SK-N-SH (cell line): ENCODE measurements at regions not wholly inside any gene's neighbourhood (a gene's known extent, or its start where the extent isn't known, plus 50 kb on each side); places are given as distances from the start of the nearest gene placed in this dataset.

Source experiments
- CTCF ChIA-PET: fragments of 300-600, 350-600 bp; formaldehyde crosslinking; extraction: SDS; loops from one replicate; lab custom pipeline; 2021; lab: Yijun Ruan, JAX
- POLR2A ChIA-PET: fragments of 350-600 bp; sonication (Branson Sonifier 250); formaldehyde crosslinking; extraction: SDS; loops from one replicate; lab custom pipeline; 2020; ENCODE audit warnings: antibody characterized with exemption, inconsistent platforms; lab: Yijun Ruan, JAX
- DNase-seq: peaks from one replicate; pipeline ENCODE4 v3.0.0; 2012
- H2AFZ ChIP-seq: fragments of 200-600 bp; sonication (generic); 2 replicates; pipeline ENCODE4 v1.8.1; 2016; ENCODE audit warnings: antibody characterized with exemption, mild to moderate bottlenecking, low read depth
- H3F3A ChIP-seq: fragments of 200-600 bp; sonication (generic); replicated peaks from 2 replicates; pipeline ENCODE3; 2016; ENCODE audit warnings: antibody characterized with exemption, mild to moderate bottlenecking; ENCODE audit not compliant: insufficient read depth
- H3K27ac ChIP-seq, 2 experiments: fragments of 200-500 bp in 1 of 2; fragments of 200-600 bp in 1 of 2; sonication (Bioruptor generic) in 1 of 2; sonication (generic), shearing (Covaris generic) in 1 of 2; 2 replicates each; pipeline versions ENCODE4 v1.5.1 to v1.6.1; 2014 to 2016; ENCODE audit warnings: low read depth in 2 of 2, inconsistent platforms in 1 of 2, low read length in 1 of 2, mild to moderate bottlenecking in 1 of 2, mixed read lengths in 1 of 2
- H3K27me3 ChIP-seq: fragments of 200-600 bp; sonication (generic), shearing (Covaris generic); 2 replicates; pipeline ENCODE4 v1.6.1; 2016; ENCODE audit warnings: mixed run types; ENCODE audit not compliant: insufficient read depth
- H3K36me3 ChIP-seq, 2 experiments: fragments of 200-500 bp in 1 of 2; fragments of 200-600 bp in 1 of 2; sonication (Bioruptor generic) in 1 of 2; sonication (generic) in 1 of 2; replicated peaks in 1 of 2; 2 replicates each; pipeline versions ENCODE3 to v1.5.1; 2014 to 2016; ENCODE audit warnings: low read length in 1 of 2, mild to moderate bottlenecking in 1 of 2; ENCODE audit not compliant: insufficient read depth in 2 of 2, control insufficient read depth in 1 of 2
- H3K4me1 ChIP-seq, 2 experiments: fragments of 200-500 bp in 1 of 2; fragments of 200-600 bp in 1 of 2; sonication (Bioruptor generic) in 1 of 2; sonication (generic), shearing (Covaris generic) in 1 of 2; 2 replicates each; pipeline versions ENCODE4 v1.5.1 to v1.6.1; 2014 to 2016; ENCODE audit warnings: low read depth in 1 of 2, low read length in 1 of 2, mixed run types in 1 of 2; ENCODE audit not compliant: insufficient read depth in 2 of 2, control insufficient read depth in 1 of 2
- H3K4me2 ChIP-seq: fragments of 200-600 bp; sonication (generic), shearing (Covaris generic); 2 replicates; pipeline ENCODE4 v1.6.1; 2017; ENCODE audit warnings: mixed run types
- H3K4me3 ChIP-seq, 2 experiments: fragments of 200-500 bp in 1 of 2; fragments of 200-600 bp in 1 of 2; sonication (Bioruptor generic) in 1 of 2; sonication (generic), shearing (Covaris generic) in 1 of 2; 2 replicates each; pipeline versions ENCODE4 v1.5.1 to v1.8.1; 2014 to 2016; ENCODE audit warnings: low read depth in 2 of 2, inconsistent platforms in 1 of 2, low read length in 1 of 2, mild to moderate bottlenecking in 1 of 2, mixed read lengths in 1 of 2, moderate library complexity in 1 of 2
- H3K79me2 ChIP-seq: fragments of 200-600 bp; sonication (generic); 2 replicates; pipeline ENCODE4 v1.8.1; 2017; ENCODE audit warnings: mild to moderate bottlenecking; ENCODE audit not compliant: insufficient read depth
- H3K9ac ChIP-seq: fragments of 200-600 bp; sonication (generic); 2 replicates; pipeline ENCODE4 v1.6.1; 2017; ENCODE audit warnings: mixed run types
- H3K9me2 ChIP-seq: fragments of 200-600 bp; sonication (generic); 2 replicates; pipeline ENCODE4 v1.6.1; 2017; ENCODE audit warnings: mixed run types
- H3K9me3 ChIP-seq: fragments of 200-600 bp; sonication (generic); 2 replicates; pipeline ENCODE4 v1.6.1; 2017; ENCODE audit warnings: mixed run types, mild to moderate bottlenecking, moderate library complexity
- H4K20me1 ChIP-seq: fragments of 200-600 bp; sonication (generic); 2 replicates; pipeline ENCODE4 v1.6.1; 2017; ENCODE audit warnings: mild to moderate bottlenecking, mixed run types; ENCODE audit not compliant: insufficient read depth
- CHD2 ChIP-seq: fragments of 150-350 bp; IDR thresholded peaks from 2 replicates; pipeline ENCODE4 v1.6.1; 2018; ENCODE audit warnings: low read length; ENCODE audit not compliant: partially characterized antibody
- ELF1 ChIP-seq: IDR thresholded peaks from 2 replicates; pipeline ENCODE4 v1.4.0; 2012
- EP300 ChIP-seq, 2 experiments: IDR thresholded peaks; 2 replicates each; pipeline versions ENCODE4 v1.4.0 to v1.6.1; 2012; ENCODE audit warnings: borderline replicate concordance in 1 of 2, low read depth in 1 of 2, low read length in 1 of 2
- EZH2phosphoT487 ChIP-seq: fragments of 200-600 bp; sonication (generic); IDR thresholded peaks from 2 replicates; pipeline ENCODE4 v1.6.1; 2017; ENCODE audit warnings: low read depth, mixed run types, mild to moderate bottlenecking, antibody characterized with exemption, moderate library complexity, borderline replicate concordance
- FOXM1 ChIP-seq: IDR thresholded peaks from 2 replicates; pipeline ENCODE4 v1.4.0; 2012; ENCODE audit warnings: low read depth, mild to moderate bottlenecking
- JUND ChIP-seq: IDR thresholded peaks from 2 replicates; pipeline ENCODE4 v1.4.0; 2012
- MXI1 ChIP-seq: IDR thresholded peaks from 2 replicates; pipeline ENCODE4 v1.6.1; 2012; ENCODE audit warnings: mild to moderate bottlenecking, low read depth, low read length, improper control_type of control experiment
- POLR2AphosphoS5 ChIP-seq: IDR thresholded peaks from 2 replicates; pipeline ENCODE4 v1.6.1; 2012; ENCODE audit warnings: low read depth, low read length
- REST ChIP-seq: IDR thresholded peaks from 2 replicates; pipeline ENCODE4 v1.6.1; 2012; ENCODE audit warnings: mild to moderate bottlenecking, low read depth, low read length, moderate library complexity
- RXRA ChIP-seq: IDR thresholded peaks from 2 replicates; pipeline ENCODE4 v1.4.0; 2012; ENCODE audit warnings: low read depth, mild to moderate bottlenecking, borderline replicate concordance
- SIN3A ChIP-seq: IDR thresholded peaks from 2 replicates; pipeline ENCODE4 v1.6.1; 2012; ENCODE audit warnings: low read depth, mild to moderate bottlenecking, low read length, moderate library complexity, borderline replicate concordance
- SMC3 ChIP-seq: IDR thresholded peaks from 2 replicates; pipeline ENCODE4 v1.6.1; 2012; ENCODE audit warnings: low read depth, low read length, improper control_type of control experiment
- TAF1 ChIP-seq: IDR thresholded peaks from 2 replicates; pipeline ENCODE4 v1.6.1; 2012; ENCODE audit warnings: low read depth, mild to moderate bottlenecking, low read length, moderate library complexity, borderline replicate concordance
- TCF12 ChIP-seq: IDR thresholded peaks from 2 replicates; pipeline ENCODE4 v1.4.0; 2012
- TEAD4 ChIP-seq: IDR thresholded peaks from 2 replicates; pipeline ENCODE4 v1.4.0; 2012; ENCODE audit warnings: mild to moderate bottlenecking, borderline replicate concordance; ENCODE audit not compliant: insufficient read depth
- USF2 ChIP-seq: fragments of 150-350 bp; IDR thresholded peaks from 2 replicates; pipeline ENCODE4 v1.6.1; 2017; ENCODE audit warnings: antibody characterized with exemption, low read length, low read depth, borderline replicate concordance
- WGBS: methylation state at CpG from one replicate; pipeline ENCODE4 v1.1.6; 2017; ENCODE audit warnings: low lambda C conversion rate; 5-methylcytosine and 5-hydroxymethylcytosine counted together
- TF ChIP-seq, protein P1 (sequence below): IDR thresholded peaks from 2 replicates; pipeline ENCODE4; 2012
- TF ChIP-seq, protein P2 (sequence below): IDR thresholded peaks from 2 replicates; pipeline ENCODE4 v1.4.0; 2012; ENCODE audit warnings: low read depth, borderline replicate concordance

DNA sequence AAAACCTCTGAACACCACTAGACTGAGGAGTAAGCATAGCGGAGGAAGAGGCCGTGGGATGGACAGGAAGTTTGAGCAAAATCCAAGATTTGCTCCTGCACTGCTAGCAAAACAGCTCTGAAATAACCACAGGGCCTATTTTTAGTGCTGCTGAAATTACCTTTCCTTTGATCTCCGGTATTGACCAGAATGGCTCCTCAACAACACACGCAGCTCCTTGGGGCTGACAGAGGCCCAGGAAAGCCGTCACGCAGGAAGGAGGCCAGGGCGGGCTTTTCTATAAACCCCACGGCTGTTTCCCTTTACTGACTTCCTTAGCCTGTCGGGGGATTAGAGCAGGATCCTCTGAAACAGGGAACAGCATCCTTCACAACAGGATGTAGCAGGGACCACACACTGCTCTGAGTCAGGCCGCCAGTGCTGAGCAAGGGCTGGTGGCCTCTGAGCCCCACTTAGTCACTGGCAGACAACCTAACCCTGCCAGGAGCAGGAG, 80.8 kb upstream of the LCLAT1 start:
- Histone ChIP-seq H3K27me3 (no peaks in the 10 kb centered on the region), H3K36me3 (no peaks in the 10 kb centered on the region), H3F3A (peaks cover 20% of the 10 kb centered on the region), H2AFZ (no peak overlapping the region), H3K9me2 (no peaks in the 10 kb centered on the region), H3K9me3 (no peaks in the 10 kb centered on the region), H3K79me2 (no peaks in the 10 kb centered on the region), H3K27ac (no peak overlapping the region), H4K20me1 (no peaks in the 10 kb centered on the region), H3K4me3 (no peak overlapping the region), H3K9ac (no peak overlapping the region), H3K4me2 (no peak overlapping the region), H3K4me1 (peaks cover 0 to 31% of the 10 kb centered on the region in 2 experiments; a peak in 1 of 4 replicates)
- no peak for TF ChIP-seq USF2
- no peak for TF ChIP-seq ELF1
- no peak for TF ChIP-seq TAF1
- TF ChIP-seq TEAD4 = no peak
- TF ChIP-seq CHD2 = no peak
- TF ChIP-seq TCF12 = no peak
- no peak for TF ChIP-seq REST
- 75% methylated on average over 10 of the region's 10 CpGs for WGBS
- DNase-seq = no peak
- ChIA-PET CTCF (interaction anchor here (1.8 kb wide), 1 partner anchor 16 kb away, joined by 3 read pairs; no protein-coding TSS in a partner anchor), POLR2A (no interaction called here)

DNA sequence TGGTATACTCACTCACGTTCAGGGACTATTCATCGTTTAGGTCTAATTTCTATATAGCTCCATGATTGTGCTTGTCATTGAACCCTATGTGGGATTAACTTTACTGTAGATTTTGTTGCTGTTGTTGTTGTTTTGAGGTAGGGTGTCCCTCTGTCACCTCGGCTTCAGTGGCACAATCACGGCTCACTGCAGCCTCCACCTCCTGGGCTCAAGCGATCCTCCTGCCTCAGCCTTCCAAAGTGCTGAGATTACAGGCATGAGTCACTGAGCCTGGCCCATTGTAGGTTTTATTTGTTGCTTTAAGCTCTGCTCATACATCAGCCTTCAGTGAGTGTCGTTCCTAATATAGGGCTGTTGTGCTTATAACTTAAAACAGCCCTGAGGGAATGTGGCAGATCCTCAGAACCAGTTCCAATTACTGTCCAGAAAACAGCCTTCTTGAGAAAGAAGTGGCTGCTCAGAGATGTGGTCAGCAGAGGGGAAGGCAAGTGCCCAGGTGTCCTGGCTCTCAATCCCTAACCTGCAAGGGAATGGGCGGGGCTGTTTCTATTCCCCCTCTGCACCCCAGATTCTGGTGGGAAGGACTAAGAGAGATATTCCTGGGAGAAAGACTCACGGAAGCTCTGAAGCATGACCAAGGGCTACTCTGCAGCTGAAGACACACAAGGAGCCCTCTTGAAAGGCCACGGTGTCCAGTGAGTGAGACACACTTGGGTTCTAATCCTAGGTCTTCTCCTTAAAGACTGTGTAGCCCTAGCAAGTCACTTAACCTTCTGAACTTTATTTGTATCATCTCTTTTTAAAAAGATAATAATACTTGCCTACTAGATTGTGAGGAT, 79.6 kb upstream of the LCLAT1 start:
- CTCF ChIA-PET = interaction anchor here (1.8 kb wide), 1 partner anchor 17 kb away, joined by 3 read pairs; no protein-coding TSS in a partner anchor
- TF ChIP-seq TCF12 (no peak), POLR2AphosphoS5 (no peak), EP300 (IDR thresholded peaks at IDR 0.05; ENCODE audit: borderline replicate concordance in 1 of 2, low read depth in 1 of 2, low read length in 1 of 2) (no peak), RXRA (no peak), TEAD4 (no peak), EZH2phosphoT487 (no peak), SMC3 (no peak), FOXM1 (no peak), SIN3A (no peak), TAF1 (no peak), ELF1 (no peak), JUND (no peak), MXI1 (no peak)
- TF ChIP-seq, protein P1, sequence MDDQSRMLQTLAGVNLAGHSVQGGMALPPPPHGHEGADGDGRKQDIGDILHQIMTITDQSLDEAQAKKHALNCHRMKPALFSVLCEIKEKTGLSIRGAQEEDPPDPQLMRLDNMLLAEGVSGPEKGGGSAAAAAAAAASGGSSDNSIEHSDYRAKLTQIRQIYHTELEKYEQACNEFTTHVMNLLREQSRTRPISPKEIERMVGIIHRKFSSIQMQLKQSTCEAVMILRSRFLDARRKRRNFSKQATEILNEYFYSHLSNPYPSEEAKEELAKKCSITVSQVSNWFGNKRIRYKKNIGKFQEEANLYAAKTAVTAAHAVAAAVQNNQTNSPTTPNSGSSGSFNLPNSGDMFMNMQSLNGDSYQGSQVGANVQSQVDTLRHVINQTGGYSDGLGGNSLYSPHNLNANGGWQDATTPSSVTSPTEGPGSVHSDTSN = no peak
- TF ChIP-seq, protein P2, sequence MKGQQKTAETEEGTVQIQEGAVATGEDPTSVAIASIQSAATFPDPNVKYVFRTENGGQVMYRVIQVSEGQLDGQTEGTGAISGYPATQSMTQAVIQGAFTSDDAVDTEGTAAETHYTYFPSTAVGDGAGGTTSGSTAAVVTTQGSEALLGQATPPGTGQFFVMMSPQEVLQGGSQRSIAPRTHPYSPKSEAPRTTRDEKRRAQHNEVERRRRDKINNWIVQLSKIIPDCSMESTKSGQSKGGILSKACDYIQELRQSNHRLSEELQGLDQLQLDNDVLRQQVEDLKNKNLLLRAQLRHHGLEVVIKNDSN = no peak

More for the DNA sequence above, 79.6 kb upstream of the LCLAT1 start:
- Histone ChIP-seq H3K79me2 (no peaks in the 10 kb centered on the region), H3K4me3 (no peak overlapping the region), H3K9ac (no peak overlapping the region), H2AFZ (no peak overlapping the region), H4K20me1 (no peaks in the 10 kb centered on the region), H3K27me3 (no peaks in the 10 kb centered on the region), H3K9me2 (no peaks in the 10 kb centered on the region), H3K9me3 (no peaks in the 10 kb centered on the region), H3K36me3 (no peaks in the 10 kb centered on the region), H3K4me1 (peaks cover 0 to 18% of the 10 kb centered on the region in 2 experiments; a peak in 1 of 4 replicates), H3K27ac (no peak overlapping the region; a peak in 1 of 4 replicates), H3K4me2 (no peak overlapping the region), H3F3A (peaks cover 12% of the 10 kb centered on the region)
- DNase-seq = no peak
- WGBS = 75% methylated on average over 9 of the region's 9 CpGs
- POLR2A ChIA-PET = no interaction called here
